ENCODE measurements at regions not wholly inside any gene's neighbourhood (a gene's known extent, or its start where the extent isn't known, plus 50 kb on each side); places are given as distances from the start of the nearest gene placed in this dataset.

GRCh38 chr7:35860664-35861063, 59.8 kb downstream of the SEPTIN7 start:
- Histone ChIP-seq H3K23ac (ENCODE audit: insufficient read length, low read depth, low read length) (no peak overlapping the region), H3K14ac (ENCODE audit: insufficient read depth, low read length) (no peak overlapping the region), H3K9ac (ENCODE audit: extremely low read depth, insufficient read length, low read length) (no peak overlapping the region), H3K79me1 (ENCODE audit: insufficient read depth, low read depth, low read length, poor library complexity, severe bottlenecking) (peaks cover 8% of the 10 kb centered on the region), H4K91ac (ENCODE audit: insufficient read length, low read depth, low read length) (no peak overlapping the region), H3K27ac (ENCODE audit: insufficient read length, low read depth, low read length) (no peak overlapping the region), H3K23me2 (ENCODE audit: insufficient read length, low read depth, low read length, poor library complexity, severe bottlenecking) (no peaks in the 10 kb centered on the region), H3K4me1 (ENCODE audit: insufficient read depth, low read length) (no peaks in the 10 kb centered on the region; the same call in 1 of the 2 replicates), H2BK15ac (ENCODE audit: low read depth, low read length) (no peak overlapping the region), H3K9me3 (ENCODE audit: control insufficient read depth, low read depth, low read length) (no peaks in the 10 kb centered on the region), H3K18ac (ENCODE audit: insufficient read length, low read depth, low read length) (no peak overlapping the region), H3K27me3 (ENCODE audit: insufficient read depth, low read length) (no peaks in the 10 kb centered on the region), H3K56ac (ENCODE audit: insufficient read length, low read depth, low read length) (no peak overlapping the region), H4K20me1 (ENCODE audit: control insufficient read depth, insufficient read depth, insufficient read length) (no peaks in the 10 kb centered on the region), H4K5ac (ENCODE audit: insufficient read length, low read depth, low read length) (no peak overlapping the region), H3T11ph (ENCODE audit: low read length) (no peak overlapping the region), H2BK120ac (ENCODE audit: low read depth, low read length, poor library complexity, severe bottlenecking) (no peak overlapping the region), H2BK5ac (ENCODE audit: insufficient read length, low read length) (no peak overlapping the region), H2BK20ac (ENCODE audit: low read depth, low read length, poor library complexity, severe bottlenecking) (no peak overlapping the region), H4K8ac (replicated peaks; ENCODE audit: insufficient read length, low read depth, low read length) (no peak overlapping the region), H2AFZ (ENCODE audit: low read length) (no peak overlapping the region), H2BK12ac (ENCODE audit: insufficient read length, low read depth, low read length) (no peak overlapping the region), H3K4ac (ENCODE audit: low read depth, low read length) (no peak overlapping the region), H2AK5ac (ENCODE audit: insufficient read length, low read length) (no peak overlapping the region), H3K4me2 (ENCODE audit: insufficient read depth, insufficient read length, low read length) (no peak overlapping the region), H3K79me2 (ENCODE audit: insufficient read depth, low read length) (peaks cover 4% of the 10 kb centered on the region; the same call in 1 of the 2 replicates)
- no peak for DNase-seq
- peaks cover 14 to 30% (median 14%) of the 10 kb centered on the region in 3 experiments; a peak in 6 of 7 replicates for H3K36me3 Mint-ChIP-seq (ENCODE audit: insufficient read depth in 1 of 3, low read depth in 3 of 3)
- H3K27me3 Mint-ChIP-seq (ENCODE audit: low read depth): no peaks in the 10 kb centered on the region
- H3K4me1 Mint-ChIP-seq: peaks cover 11% of the 10 kb centered on the region in 2 experiments
- no peak for TF ChIP-seq CTCF (conservative IDR thresholded peaks at IDR 0.05)
- H3K9me3 Mint-ChIP-seq: peaks cover 6 to 10% of the 10 kb centered on the region in 2 experiments; a peak in 4 of 5 replicates
- H3K4me3 Mint-ChIP-seq: no peak overlapping the region
- WGBS (ENCODE audit: extremely low coverage, insufficient read length, low lambda C conversion rate): no CpG with 5 or more reads among the region's 1 CpG
- peak overlapping the region in 1 of 3 experiments; percentile 84; a peak in 2 of 7 replicates for H3K27ac Mint-ChIP-seq
